Liver (tissue), 8 donors: ENCODE measurements at regions not wholly inside any gene's neighbourhood (a gene's known extent, or its start where the extent isn't known, plus 50 kb on each side); places are given as distances from the start of the nearest gene placed in this dataset.

ENCODE experiments used
- DNase-seq: peaks from one replicate; pipeline ENCODE4 v3.0.0-alpha.2; 2017; ENCODE audit warnings: low spot score
- H3K27ac ChIP-seq, 2 donors: one replicate each; pipeline ENCODE4 v1.7.0; 2013; ENCODE audit warnings: inconsistent platforms in 2 of 2, low read length in 2 of 2, control low read depth in 1 of 2, low read depth in 1 of 2, mild to moderate bottlenecking in 1 of 2
- H3K27me3 ChIP-seq, 4 donors: one replicate each; pipeline versions ENCODE4 v1.6.1 to v1.7.0; 2013; ENCODE audit warnings: low read length in 3 of 4, inconsistent platforms in 1 of 4, mild to moderate bottlenecking in 1 of 4, moderate library complexity in 1 of 4; ENCODE audit not compliant: control insufficient read depth in 4 of 4, insufficient read depth in 4 of 4
- H3K36me3 ChIP-seq, 4 donors: one replicate each; pipeline versions ENCODE4 v1.6.1 to v1.7.0; 2013; ENCODE audit warnings: low read length in 3 of 4, mild to moderate bottlenecking in 3 of 4, low read depth in 1 of 4, moderate library complexity in 1 of 4; ENCODE audit not compliant: control insufficient read depth in 4 of 4, insufficient read depth in 3 of 4
- H3K4me1 ChIP-seq, 4 donors: one replicate each; pipeline versions ENCODE4 v1.6.1 to v1.7.0; 2013; ENCODE audit warnings: low read length in 3 of 4, mild to moderate bottlenecking in 3 of 4, moderate library complexity in 1 of 4; ENCODE audit not compliant: control insufficient read depth in 4 of 4, insufficient read depth in 4 of 4
- H3K4me3 ChIP-seq, 3 donors: one replicate each; pipeline versions ENCODE4 v1.6.1 to v1.7.0; 2013; ENCODE audit warnings: low read length in 3 of 3, control low read depth in 1 of 3, low read depth in 1 of 3, mild to moderate bottlenecking in 1 of 3
- H3K9ac ChIP-seq, 2 donors: one replicate each; pipeline ENCODE4 v1.7.0; 2013; ENCODE audit warnings: low read length in 2 of 2, mild to moderate bottlenecking in 2 of 2, moderate library complexity in 2 of 2, control low read depth in 1 of 2, low read depth in 1 of 2
- H3K9me3 ChIP-seq, 4 donors: one replicate each; pipeline versions ENCODE4 v1.6.1 to v1.7.0; 2013; ENCODE audit warnings: low read length in 3 of 4; ENCODE audit not compliant: control insufficient read depth in 4 of 4
- CTCF ChIP-seq: fragments of 150-350 bp; IDR thresholded peaks from 2 replicates; pipeline ENCODE4 v1.5.1; 2017; ENCODE audit warnings: improper control_type of control experiment, low read depth, low read length; ENCODE audit not compliant: missing input control
- EGR1 ChIP-seq, 2 donors: IDR thresholded peaks; 2 replicates each; pipeline ENCODE4 v1.6.1; 2016 to 2018; ENCODE audit warnings: antibody characterized with exemption in 2 of 2, low read depth in 2 of 2
- FOXA1 ChIP-seq: IDR thresholded peaks from 2 replicates; pipeline ENCODE4 v1.6.1; 2016; ENCODE audit warnings: antibody characterized with exemption
- FOXA2 ChIP-seq: IDR thresholded peaks from 2 replicates; pipeline ENCODE4 v1.6.1; 2016; ENCODE audit warnings: antibody characterized with exemption
- GABPA ChIP-seq, 2 donors: IDR thresholded peaks in 1 of 2; conservative IDR thresholded peaks in 1 of 2; 2 replicates each; pipeline ENCODE4 v1.6.1; 2016; ENCODE audit warnings: antibody characterized with exemption in 2 of 2, mild to moderate bottlenecking in 1 of 2, moderate library complexity in 1 of 2
- HNF4A ChIP-seq, 2 donors: conservative IDR thresholded peaks; 2 replicates each; pipeline ENCODE4 v1.6.1; 2016; ENCODE audit warnings: antibody characterized with exemption in 2 of 2, mild to moderate bottlenecking in 2 of 2
- HNF4G ChIP-seq: IDR thresholded peaks from 2 replicates; pipeline ENCODE4 v1.6.1; 2016; ENCODE audit warnings: antibody characterized with exemption
- JUND ChIP-seq, 2 donors: IDR thresholded peaks; 2 replicates each; pipeline ENCODE4 v1.6.1; 2016; ENCODE audit warnings: antibody characterized with exemption in 2 of 2
- NR2F2 ChIP-seq: IDR thresholded peaks from 2 replicates; pipeline ENCODE4 v1.6.1; 2016; ENCODE audit warnings: antibody characterized with exemption
- RAD21 ChIP-seq, 2 donors: IDR thresholded peaks; 2 replicates each; pipeline ENCODE4 v1.6.1; 2016; ENCODE audit warnings: antibody characterized with exemption in 2 of 2, mild to moderate bottlenecking in 2 of 2
- SP1 ChIP-seq: IDR thresholded peaks from 2 replicates; pipeline ENCODE4 v1.6.1; 2018; ENCODE audit warnings: antibody characterized with exemption, mild to moderate bottlenecking
- TAF1 ChIP-seq: conservative IDR thresholded peaks from 2 replicates; pipeline ENCODE4 v1.6.1; 2016; ENCODE audit warnings: antibody characterized with exemption, mild to moderate bottlenecking
- YY1 ChIP-seq: IDR thresholded peaks from 2 replicates; pipeline ENCODE4 v1.6.1; 2016; ENCODE audit warnings: antibody characterized with exemption, mild to moderate bottlenecking
- ZBTB33 ChIP-seq: IDR thresholded peaks from 2 replicates; pipeline ENCODE4 v1.6.1; 2016; ENCODE audit warnings: antibody characterized with exemption
- WGBS: extraction: QIAGEN DNeasy Blood & Tissue Kit; methylation state at CpG from one replicate; pipeline ENCODE4 v1.1.7; 2013; 5-methylcytosine and 5-hydroxymethylcytosine counted together
- TF ChIP-seq, protein P1 (sequence below): IDR thresholded peaks from 2 replicates; pipeline ENCODE4 v1.6.1; 2016; ENCODE audit warnings: antibody characterized with exemption
- TF ChIP-seq, protein P2 (sequence below): IDR thresholded peaks from 2 replicates; pipeline ENCODE4 v1.6.1; 2016; ENCODE audit warnings: antibody characterized with exemption, mild to moderate bottlenecking
- donor health status: healthy.
- donor health status: healthy.
- donor health status: healthy.
- donor health status: healthy.
- donor health status: healthy.

DNA sequence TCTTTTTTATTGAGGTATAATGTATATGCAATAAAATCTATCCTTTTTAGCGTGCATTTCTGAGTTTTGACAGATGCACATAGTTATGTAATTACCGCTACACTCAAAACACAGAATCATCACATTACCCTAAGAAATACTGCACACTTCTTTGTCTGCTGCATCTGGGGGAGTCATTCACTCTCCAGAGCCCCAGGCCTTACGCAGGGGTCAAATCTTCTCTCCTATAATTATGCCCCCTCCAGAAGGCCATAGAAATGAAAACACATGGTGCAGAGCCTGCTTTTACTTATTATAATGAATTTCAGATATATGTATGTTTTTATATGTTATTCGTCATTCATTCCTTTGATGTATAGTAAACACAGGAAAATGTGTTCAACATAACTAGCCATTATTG lies 296.5 kb upstream of the TMEM132C start:
- no peak overlapping the region for H3K27ac ChIP-seq
- H3K9ac ChIP-seq: no peak overlapping the region
- no peak for DNase-seq
- TF ChIP-seq FOXA1 (no peak), HNF4A (conservative IDR thresholded peaks at IDR 0.05) (no peak), JUND (IDR thresholded peaks at IDR 0.05) (no peak), EGR1 (IDR thresholded peaks at IDR 0.05; ENCODE audit: low read depth in 2 of 2) (no peak), SP1 (no peak), GABPA (IDR thresholded peaks at IDR 0.05 in 1 of 2, conservative IDR thresholded peaks at IDR 0.05 in 1 of 2) (no peak), CTCF (no peak), YY1 (no peak), TAF1 (no peak), NR2F2 (no peak), ZBTB33 (no peak), RAD21 (IDR thresholded peaks at IDR 0.05) (no peak)
- TF ChIP-seq, protein P1, sequence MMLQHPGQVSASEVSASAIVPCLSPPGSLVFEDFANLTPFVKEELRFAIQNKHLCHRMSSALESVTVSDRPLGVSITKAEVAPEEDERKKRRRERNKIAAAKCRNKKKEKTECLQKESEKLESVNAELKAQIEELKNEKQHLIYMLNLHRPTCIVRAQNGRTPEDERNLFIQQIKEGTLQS: no peak
- TF ChIP-seq, protein P2, sequence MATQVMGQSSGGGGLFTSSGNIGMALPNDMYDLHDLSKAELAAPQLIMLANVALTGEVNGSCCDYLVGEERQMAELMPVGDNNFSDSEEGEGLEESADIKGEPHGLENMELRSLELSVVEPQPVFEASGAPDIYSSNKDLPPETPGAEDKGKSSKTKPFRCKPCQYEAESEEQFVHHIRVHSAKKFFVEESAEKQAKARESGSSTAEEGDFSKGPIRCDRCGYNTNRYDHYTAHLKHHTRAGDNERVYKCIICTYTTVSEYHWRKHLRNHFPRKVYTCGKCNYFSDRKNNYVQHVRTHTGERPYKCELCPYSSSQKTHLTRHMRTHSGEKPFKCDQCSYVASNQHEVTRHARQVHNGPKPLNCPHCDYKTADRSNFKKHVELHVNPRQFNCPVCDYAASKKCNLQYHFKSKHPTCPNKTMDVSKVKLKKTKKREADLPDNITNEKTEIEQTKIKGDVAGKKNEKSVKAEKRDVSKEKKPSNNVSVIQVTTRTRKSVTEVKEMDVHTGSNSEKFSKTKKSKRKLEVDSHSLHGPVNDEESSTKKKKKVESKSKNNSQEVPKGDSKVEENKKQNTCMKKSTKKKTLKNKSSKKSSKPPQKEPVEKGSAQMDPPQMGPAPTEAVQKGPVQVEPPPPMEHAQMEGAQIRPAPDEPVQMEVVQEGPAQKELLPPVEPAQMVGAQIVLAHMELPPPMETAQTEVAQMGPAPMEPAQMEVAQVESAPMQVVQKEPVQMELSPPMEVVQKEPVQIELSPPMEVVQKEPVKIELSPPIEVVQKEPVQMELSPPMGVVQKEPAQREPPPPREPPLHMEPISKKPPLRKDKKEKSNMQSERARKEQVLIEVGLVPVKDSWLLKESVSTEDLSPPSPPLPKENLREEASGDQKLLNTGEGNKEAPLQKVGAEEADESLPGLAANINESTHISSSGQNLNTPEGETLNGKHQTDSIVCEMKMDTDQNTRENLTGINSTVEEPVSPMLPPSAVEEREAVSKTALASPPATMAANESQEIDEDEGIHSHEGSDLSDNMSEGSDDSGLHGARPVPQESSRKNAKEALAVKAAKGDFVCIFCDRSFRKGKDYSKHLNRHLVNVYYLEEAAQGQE: no peak
- no peaks in the 10 kb centered on the region for H3K36me3 ChIP-seq
- no peaks in the 10 kb centered on the region for H3K9me3 ChIP-seq
- H3K4me3 ChIP-seq: no peak overlapping the region
- no peaks in the 10 kb centered on the region for H3K4me1 ChIP-seq
- 63% methylated on average over 4 of the region's 4 CpGs for WGBS
- H3K27me3 ChIP-seq: peaks cover 0 to 4% (median 0%) of the 10 kb centered on the region in 4 donors

DNA sequence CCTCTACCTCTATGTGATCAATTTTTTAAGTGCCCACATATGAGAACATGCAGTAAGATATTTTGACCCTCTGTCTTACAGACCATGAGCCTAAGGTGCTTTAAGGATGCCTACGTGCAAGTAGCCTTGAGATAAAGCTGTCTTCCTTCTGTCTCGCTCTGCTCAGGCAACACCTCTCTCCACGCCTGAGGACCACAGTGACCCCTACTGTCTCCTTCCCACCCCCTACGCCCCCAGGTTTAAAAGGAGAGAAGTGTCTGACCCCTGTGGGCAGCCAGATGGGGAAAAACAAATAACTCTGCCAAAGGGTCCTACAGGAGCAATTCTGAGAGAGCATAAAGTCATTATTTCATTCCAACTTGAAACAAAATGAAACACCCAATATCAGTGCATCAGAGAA lies 286.4 kb upstream of the TMEM132C start:
- Histone ChIP-seq H3K4me1 (no peaks in the 10 kb centered on the region), H3K9ac (no peak overlapping the region), H3K36me3 (no peaks in the 10 kb centered on the region), H3K27ac (no peak overlapping the region), H3K9me3 (peaks cover 0 to 15% (median 2%) of the 10 kb centered on the region in 4 donors), H3K4me3 (no peak overlapping the region), H3K27me3 (no peaks in the 10 kb centered on the region)
- 54% methylated on average over 4 of the region's 4 CpGs for WGBS
- no peak for DNase-seq
- TF ChIP-seq HNF4G (no peak), FOXA2 (no peak), FOXA1 (no peak), RAD21 (IDR thresholded peaks at IDR 0.05) (no peak), CTCF (no peak), YY1 (no peak), ZBTB33 (no peak), JUND (IDR thresholded peaks at IDR 0.05) (no peak), SP1 (no peak), GABPA (IDR thresholded peaks at IDR 0.05 in 1 of 2, conservative IDR thresholded peaks at IDR 0.05 in 1 of 2) (no peak)
- TF ChIP-seq, protein P2: no peak
